WERI-Rb-1 (cell line): ENCODE measurements at regions not wholly inside any gene's neighbourhood (a gene's known extent, or its start where the extent isn't known, plus 50 kb on each side); places are given as distances from the start of the nearest gene placed in this dataset.

Source experiments
- DNase-seq: peaks from one replicate; pipeline ENCODE4 v3.0.0-alpha.2; 2020
- H3K27ac ChIP-seq: fragments of 250-450 bp; sonication (Bioruptor Pico); 2 replicates; pipeline ENCODE4 v1.5.1; 2020; ENCODE audit warnings: mild to moderate bottlenecking, moderate library complexity
- H3K27me3 ChIP-seq: fragments of 250-450 bp; sonication (Bioruptor Pico); 2 replicates; pipeline ENCODE4 v1.5.1; 2021; ENCODE audit warnings: mild to moderate bottlenecking, low read depth, moderate library complexity; ENCODE audit not compliant: insufficient read depth, severe bottlenecking
- H3K36me3 ChIP-seq: fragments of 250-450 bp; sonication (Bioruptor Pico); 2 replicates; pipeline ENCODE4 v1.5.1; 2020; ENCODE audit warnings: mild to moderate bottlenecking, moderate library complexity
- H3K4me3 ChIP-seq: 2 replicates; pipeline ENCODE4 v1.5.1; 2011; ENCODE audit warnings: low read depth, mild to moderate bottlenecking, control low read depth, low read length
- H3K9me3 ChIP-seq: fragments of 250-450 bp; sonication (Bioruptor Pico); 2 replicates; pipeline ENCODE4 v1.5.1; 2021; ENCODE audit warnings: mild to moderate bottlenecking, moderate library complexity; ENCODE audit not compliant: severe bottlenecking
- CTCF ChIP-seq: IDR thresholded peaks from 2 replicates; pipeline ENCODE4 v1.5.1; 2011; ENCODE audit warnings: low read depth, mild to moderate bottlenecking, control low read depth, inconsistent platforms, low read length

- Histone ChIP-seq H3K27me3 (peaks cover 64% of the 10 kb centered on the region), H3K36me3 (no peaks in the 10 kb centered on the region), H3K4me3 (no peak overlapping the region), H3K27ac (no peak overlapping the region), H3K9me3 (no peaks in the 10 kb centered on the region)
- DNase-seq = no peak
- TF ChIP-seq CTCF = no peak
Observed at GRCh38 chr20:5265662-5265985, 51.1 kb downstream of the PROKR2 start.

GRCh38 chr20:5264807-5265661 lies 51.7 kb downstream of the PROKR2 start:
- no peak overlapping the region for H3K27ac ChIP-seq
- no peaks in the 10 kb centered on the region for H3K9me3 ChIP-seq
- H3K4me3 ChIP-seq = no peak overlapping the region
- TF ChIP-seq CTCF = no peak
- no peaks in the 10 kb centered on the region for H3K36me3 ChIP-seq
- peaks cover 61% of the 10 kb centered on the region for H3K27me3 ChIP-seq
- no peak for DNase-seq

- Histone ChIP-seq H3K9me3 (no peaks in the 10 kb centered on the region), H3K4me3 (no peak overlapping the region), H3K36me3 (no peaks in the 10 kb centered on the region), H3K27me3 (peaks cover 49% of the 10 kb centered on the region), H3K27ac (no peak overlapping the region)
- no peak for DNase-seq
- TF ChIP-seq CTCF = no peak
Observed at GRCh38 chr20:5261763-5262162, 55.0 kb downstream of the PROKR2 start.

- Histone ChIP-seq H3K4me3 (no peak overlapping the region), H3K27me3 (peaks cover 48% of the 10 kb centered on the region), H3K9me3 (no peaks in the 10 kb centered on the region), H3K36me3 (no peaks in the 10 kb centered on the region), H3K27ac (no peak overlapping the region)
- DNase-seq = no peak
- no peak for TF ChIP-seq CTCF
Observed at GRCh38 chr20:5260889-5261288, 55.9 kb downstream of the PROKR2 start.
